Kidney (tissue), 13 donors: ENCODE measurements at regions not wholly inside any gene's neighbourhood (a gene's known extent, or its start where the extent isn't known, plus 50 kb on each side); places are given as distances from the start of the nearest gene placed in this dataset.

Experiments used
- DNase-seq, 5 donors: peaks; one replicate each; pipeline ENCODE4 v3.0.0-alpha.2; 2013 to 2020
- FAIRE-seq: peaks from 2 replicates; lab custom pipeline; 2012; peaks lifted over from hg19 to GRCh38; lab: Jason Lieb, UNC
- H3K27ac ChIP-seq, 2 donors: one replicate each; pipeline ENCODE4 v1.7.0; 2013; ENCODE audit warnings: low read depth in 2 of 2, low read length in 2 of 2, inconsistent platforms in 1 of 2
- H3K27me3 ChIP-seq: one replicate; pipeline ENCODE4 v1.7.1; 2013; ENCODE audit warnings: low read length, inconsistent platforms; ENCODE audit not compliant: control insufficient read depth, insufficient read depth
- H3K36me3 ChIP-seq, 3 donors: one replicate each; pipeline versions ENCODE4 v1.7.0 to v1.7.1; 2013; ENCODE audit warnings: low read length in 3 of 3, control low read depth in 1 of 3, inconsistent platforms in 1 of 3; ENCODE audit not compliant: insufficient read depth in 3 of 3, control insufficient read depth in 2 of 3
- H3K4me1 ChIP-seq, 3 donors: one replicate each; pipeline versions ENCODE4 v1.7.0 to v1.7.1; 2013; ENCODE audit warnings: low read length in 3 of 3, inconsistent platforms in 1 of 3, low read depth in 1 of 3; ENCODE audit not compliant: control insufficient read depth in 2 of 3, insufficient read depth in 2 of 3
- H3K4me3 ChIP-seq, 3 donors: one replicate each; pipeline versions ENCODE4 v1.7.0 to v1.8.1; 2013; ENCODE audit warnings: low read length in 3 of 3, control low read depth in 1 of 3, inconsistent platforms in 1 of 3
- H3K9ac ChIP-seq, 3 donors: one replicate each; pipeline versions ENCODE4 v1.7.0 to v1.7.1; 2013; ENCODE audit warnings: low read length in 3 of 3, control low read depth in 1 of 3, inconsistent platforms in 1 of 3
- H3K9me3 ChIP-seq, 3 donors: one replicate each; pipeline versions ENCODE4 v1.7.0 to v1.7.1; 2013; ENCODE audit warnings: low read length in 3 of 3, control low read depth in 1 of 3, inconsistent platforms in 1 of 3; ENCODE audit not compliant: control insufficient read depth in 2 of 3, insufficient read depth in 1 of 3
- CTCF ChIP-seq: IDR thresholded peaks from 3 replicates; pipeline ENCODE4 v1.5.1; 2012; ENCODE audit warnings: mild to moderate bottlenecking, moderate library complexity, borderline replicate concordance; ENCODE audit not compliant: insufficient read depth; ENCODE audit errors: extremely low read depth
- intact Hi-C: fragments of 100-400 bp; cut with DNase I; formaldehyde crosslinking; loops from one replicate; pipeline ENCODE4 v1.11.1; 2022
- donor health status: control.
- donor health status: control.
- donor health status: control.
- donor health status: control.
- donor health status: control.
- donor health status: DM: yes; HTN: yes; CAD: no.
- donor health status: Normal renal cell carcinoma (clear cell type).

DNA sequence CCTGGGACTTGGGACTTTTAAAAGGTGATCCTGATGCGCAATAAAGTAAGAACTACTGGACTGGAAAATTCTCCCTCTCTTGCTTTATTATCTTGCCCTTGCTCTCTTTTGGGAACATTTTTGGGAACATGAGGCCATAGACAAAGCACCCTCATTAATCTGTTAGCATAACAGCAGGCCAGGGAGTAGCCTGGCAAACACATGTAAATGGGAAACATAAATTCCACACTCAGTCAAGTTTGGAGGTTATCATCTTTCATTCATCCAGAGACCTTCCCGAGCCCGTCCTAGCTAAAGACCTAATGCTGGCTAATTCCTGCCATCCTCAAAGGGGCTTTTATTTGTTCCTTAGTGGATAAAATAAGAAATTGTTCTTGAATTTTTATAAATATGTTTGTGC is 162.8 kb upstream of the ARX start:
- no peaks in the 10 kb centered on the region for H3K36me3 ChIP-seq
- intact Hi-C loops: no loop called here
- FAIRE-seq (no peak), DNase-seq (no peak)
- H3K4me3 ChIP-seq: no peak overlapping the region
- H3K27me3 ChIP-seq: no peaks in the 10 kb centered on the region
- no peak for TF ChIP-seq CTCF
- H3K9me3 ChIP-seq: no peaks in the 10 kb centered on the region
- H3K4me1 ChIP-seq: no peaks in the 10 kb centered on the region
- H3K27ac ChIP-seq: no peak overlapping the region
- no peak overlapping the region for H3K9ac ChIP-seq

DNA sequence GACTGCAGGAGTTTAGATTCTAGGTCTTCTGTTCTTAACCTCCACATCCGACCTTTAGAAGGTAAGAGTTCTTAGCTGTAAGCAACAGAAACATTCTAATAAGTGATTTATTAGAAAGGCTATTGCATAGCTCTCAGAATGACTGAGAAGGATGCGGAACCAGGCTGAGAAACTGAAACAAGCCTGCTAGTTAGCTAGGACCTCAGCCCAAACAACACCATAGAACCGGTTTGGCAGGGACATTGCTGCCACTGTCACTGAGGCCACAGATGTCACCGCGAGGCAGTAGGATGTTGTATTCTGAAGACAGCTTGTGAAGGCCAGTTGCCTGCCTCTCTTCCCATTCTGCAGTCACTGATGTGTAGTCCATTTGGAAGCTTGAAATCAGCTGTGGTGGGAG is 160.0 kb upstream of the ARX start:
- intact Hi-C loops: no loop called here
- DNase-seq (no peak), FAIRE-seq (no peak)
- Histone ChIP-seq H3K27ac (no peak overlapping the region), H3K4me1 (no peaks in the 10 kb centered on the region), H3K4me3 (no peak overlapping the region), H3K27me3 (peaks cover 7% of the 10 kb centered on the region), H3K9ac (no peak overlapping the region), H3K36me3 (no peaks in the 10 kb centered on the region), H3K9me3 (no peaks in the 10 kb centered on the region)
- no peak for TF ChIP-seq CTCF

DNA sequence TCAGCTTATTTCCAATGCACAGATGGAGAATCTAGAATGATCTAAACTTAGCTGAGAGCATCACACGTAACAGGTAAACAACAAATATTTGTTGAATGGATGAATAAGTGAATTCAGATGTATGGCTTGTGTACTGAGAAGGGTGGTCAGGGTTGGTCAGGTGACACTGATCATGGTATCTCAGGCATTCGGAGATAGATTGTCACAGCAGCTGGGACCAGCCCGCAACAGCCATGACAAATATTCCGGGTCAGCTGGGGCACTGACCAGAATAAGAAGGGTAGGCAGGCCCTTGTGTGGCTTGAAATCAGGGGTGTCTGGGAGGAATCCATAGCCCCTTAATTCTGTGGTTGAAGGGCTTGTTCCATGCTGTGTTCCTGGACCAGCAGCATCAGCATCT is 159.4 kb upstream of the ARX start:
- Histone ChIP-seq H3K4me1 (no peaks in the 10 kb centered on the region), H3K36me3 (no peaks in the 10 kb centered on the region), H3K9ac (no peak overlapping the region), H3K4me3 (no peak overlapping the region), H3K9me3 (no peaks in the 10 kb centered on the region), H3K27me3 (peaks cover 7% of the 10 kb centered on the region), H3K27ac (no peak overlapping the region)
- TF ChIP-seq CTCF: no peak
- intact Hi-C loops: no loop called here
- DNase-seq: no peak
- FAIRE-seq: no peak

GRCh38 chrX:25166546-25166945 is 150.8 kb upstream of the ARX start:
- intact Hi-C loops: no loop called here
- H3K4me1 ChIP-seq: no peaks in the 10 kb centered on the region
- no peaks in the 10 kb centered on the region for H3K9me3 ChIP-seq
- no peaks in the 10 kb centered on the region for H3K36me3 ChIP-seq
- H3K27ac ChIP-seq: no peak overlapping the region
- DNase-seq (peak in 2 of 5 donors; percentile 47 to 67), FAIRE-seq (no peak)
- TF ChIP-seq CTCF: no peak
- no peak overlapping the region for H3K4me3 ChIP-seq
- H3K9ac ChIP-seq: no peak overlapping the region
- H3K27me3 ChIP-seq: no peaks in the 10 kb centered on the region
